ENCODE measurements at regions not wholly inside any gene's neighbourhood (a gene's known extent, or its start where the extent isn't known, plus 50 kb on each side); places are given as distances from the start of the nearest gene placed in this dataset.

DNA sequence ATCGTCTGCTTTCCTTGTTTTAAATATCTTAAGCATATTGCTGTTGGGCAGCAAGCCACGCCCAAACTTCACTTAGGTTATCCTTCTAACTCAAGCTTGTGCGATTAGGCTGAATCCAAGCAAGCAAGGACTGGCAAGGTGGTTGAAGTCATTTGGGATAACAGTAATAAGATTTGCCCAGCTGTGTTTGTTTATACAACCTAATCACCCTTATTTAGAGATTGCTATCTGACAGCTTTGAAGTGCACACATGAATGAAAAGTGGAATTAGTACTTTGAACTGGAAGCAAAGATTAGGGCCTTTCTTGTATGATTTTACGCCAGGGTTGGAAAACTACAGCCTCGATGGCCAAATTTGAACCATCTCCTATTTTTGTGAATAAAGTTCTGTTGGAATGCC is 182.1 kb downstream of the ASB9 start:
- TF ChIP-seq, protein P1, sequence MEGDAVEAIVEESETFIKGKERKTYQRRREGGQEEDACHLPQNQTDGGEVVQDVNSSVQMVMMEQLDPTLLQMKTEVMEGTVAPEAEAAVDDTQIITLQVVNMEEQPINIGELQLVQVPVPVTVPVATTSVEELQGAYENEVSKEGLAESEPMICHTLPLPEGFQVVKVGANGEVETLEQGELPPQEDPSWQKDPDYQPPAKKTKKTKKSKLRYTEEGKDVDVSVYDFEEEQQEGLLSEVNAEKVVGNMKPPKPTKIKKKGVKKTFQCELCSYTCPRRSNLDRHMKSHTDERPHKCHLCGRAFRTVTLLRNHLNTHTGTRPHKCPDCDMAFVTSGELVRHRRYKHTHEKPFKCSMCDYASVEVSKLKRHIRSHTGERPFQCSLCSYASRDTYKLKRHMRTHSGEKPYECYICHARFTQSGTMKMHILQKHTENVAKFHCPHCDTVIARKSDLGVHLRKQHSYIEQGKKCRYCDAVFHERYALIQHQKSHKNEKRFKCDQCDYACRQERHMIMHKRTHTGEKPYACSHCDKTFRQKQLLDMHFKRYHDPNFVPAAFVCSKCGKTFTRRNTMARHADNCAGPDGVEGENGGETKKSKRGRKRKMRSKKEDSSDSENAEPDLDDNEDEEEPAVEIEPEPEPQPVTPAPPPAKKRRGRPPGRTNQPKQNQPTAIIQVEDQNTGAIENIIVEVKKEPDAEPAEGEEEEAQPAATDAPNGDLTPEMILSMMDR (IDR thresholded peaks at IDR 0.05) = no peak
- Mint-ChIP-seq H3K27ac (no peak overlapping the region), H3K9me3 (no peaks in the 10 kb centered on the region), H3K27me3 (ENCODE audit: insufficient read depth) (peaks cover 1% of the 10 kb centered on the region), H3K4me3 (no peak overlapping the region), H3K4me1 (ENCODE audit: low read depth) (no peaks in the 10 kb centered on the region), H3K36me3 (ENCODE audit: low read depth) (no peaks in the 10 kb centered on the region)
- DNase-seq = no peak

DNA sequence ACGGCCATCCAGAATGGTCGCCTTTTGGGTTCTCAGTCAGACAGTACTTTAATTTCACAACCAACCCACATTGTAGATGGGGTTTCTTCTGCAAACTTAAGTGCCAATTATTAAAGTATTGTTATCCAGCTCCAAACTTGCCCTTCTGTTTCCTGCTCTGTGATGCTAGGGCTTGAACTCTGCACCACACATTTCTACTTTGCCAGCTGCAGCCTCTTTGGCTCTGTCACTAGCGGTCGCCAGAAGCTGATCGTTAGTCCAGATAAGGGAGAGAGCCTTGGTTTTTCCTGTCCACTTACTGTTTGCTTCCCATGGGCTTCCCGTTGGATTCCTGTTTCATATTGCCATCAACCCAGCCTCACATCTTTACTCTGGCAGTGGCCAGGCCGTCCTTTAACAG is 196.6 kb downstream of the ASB9 start:
- H3K27me3 Mint-ChIP-seq (ENCODE audit: insufficient read depth) = peaks cover 1% of the 10 kb centered on the region; the same call in 1 of the 2 replicates
- TF ChIP-seq, protein P1 (IDR thresholded peaks at IDR 0.05) = no peak
- no peak overlapping the region for H3K4me3 Mint-ChIP-seq

DNA sequence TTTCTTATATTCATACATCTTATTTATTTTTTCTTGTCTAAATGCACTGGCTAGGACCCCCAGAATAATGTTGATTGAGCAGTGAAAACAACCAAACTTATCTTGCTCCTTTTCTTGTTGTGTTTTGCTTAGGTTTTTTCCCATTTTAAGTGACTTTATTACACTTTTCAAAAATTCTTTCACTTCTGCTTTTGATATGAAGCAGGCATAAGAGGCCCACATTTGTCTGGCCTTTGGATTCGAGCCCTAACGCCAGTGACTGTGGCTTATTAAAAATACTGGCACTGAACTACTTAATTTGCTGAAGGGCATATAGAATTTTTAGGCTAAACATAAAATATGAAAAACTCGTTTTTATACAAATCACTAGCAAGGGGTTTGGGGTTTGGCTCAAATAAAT is 197.0 kb downstream of the ASB9 start:
- Mint-ChIP-seq H3K36me3 (ENCODE audit: low read depth) (no peaks in the 10 kb centered on the region), H3K4me3 (no peak overlapping the region), H3K9me3 (no peaks in the 10 kb centered on the region), H3K27ac (no peak overlapping the region), H3K27me3 (ENCODE audit: insufficient read depth) (peaks cover 1% of the 10 kb centered on the region; the same call in 1 of the 2 replicates), H3K4me1 (ENCODE audit: low read depth) (no peaks in the 10 kb centered on the region)
- TF ChIP-seq, protein P1 (IDR thresholded peaks at IDR 0.05) = no peak
- DNase-seq = no peak

More for the DNA sequence above, 196.6 kb downstream of the ASB9 start:
- DNase-seq = no peak
- no peak overlapping the region for H3K27ac Mint-ChIP-seq
- no peaks in the 10 kb centered on the region for H3K4me1 Mint-ChIP-seq (ENCODE audit: low read depth)
- no peaks in the 10 kb centered on the region for H3K9me3 Mint-ChIP-seq
- no peaks in the 10 kb centered on the region for H3K36me3 Mint-ChIP-seq (ENCODE audit: low read depth)

DNA sequence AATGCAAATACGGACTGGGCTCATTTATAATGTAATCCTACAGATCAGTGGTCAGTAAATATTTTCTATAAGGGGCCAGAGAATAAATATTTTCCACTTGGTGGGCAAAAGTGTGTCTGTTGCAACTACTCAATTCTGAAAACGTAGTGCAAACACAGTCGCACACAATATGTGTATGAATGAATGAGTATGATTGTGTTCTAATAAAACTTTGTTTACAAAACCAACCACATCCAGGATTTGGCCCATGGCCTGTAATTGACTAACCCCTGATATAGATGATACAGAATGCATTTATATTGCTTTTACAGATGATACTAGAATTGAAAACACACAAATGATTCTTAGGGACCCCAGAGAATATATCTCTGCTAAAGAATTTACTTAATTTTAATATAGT is 197.6 kb downstream of the ASB9 start:
- Mint-ChIP-seq H3K4me3 (no peak overlapping the region), H3K9me3 (no peaks in the 10 kb centered on the region), H3K27ac (no peak overlapping the region), H3K4me1 (ENCODE audit: low read depth) (no peaks in the 10 kb centered on the region), H3K36me3 (ENCODE audit: low read depth) (no peaks in the 10 kb centered on the region), H3K27me3 (ENCODE audit: insufficient read depth) (peaks cover 1% of the 10 kb centered on the region; the same call in 1 of the 2 replicates)
- TF ChIP-seq, protein P1 (IDR thresholded peaks at IDR 0.05) = no peak
- DNase-seq = no peak

DNA sequence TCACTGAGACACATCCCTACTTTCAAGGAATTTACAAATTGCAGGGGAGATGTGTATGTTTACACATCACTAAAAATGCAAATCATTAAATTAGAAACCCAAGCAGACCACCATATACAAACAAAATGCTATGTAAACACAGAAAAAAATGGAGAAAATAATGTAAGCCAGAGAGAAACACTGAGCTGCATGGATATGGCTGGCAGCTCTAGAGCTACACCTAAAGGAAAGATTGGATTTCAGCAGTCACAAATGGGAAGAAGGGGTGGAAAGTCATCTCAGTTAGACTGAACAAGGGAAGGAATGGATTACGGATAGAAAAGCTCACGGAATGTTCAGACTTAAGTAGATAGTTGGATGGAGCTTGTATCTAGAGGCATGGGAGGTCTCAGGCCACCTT is 186.3 kb downstream of the MOSPD2 start:
- Mint-ChIP-seq H3K4me3 (no peak overlapping the region), H3K4me1 (ENCODE audit: low read depth) (peaks cover 30% of the 10 kb centered on the region), H3K27ac (no peak overlapping the region), H3K9me3 (peaks cover 4% of the 10 kb centered on the region; the same call in 1 of the 2 replicates), H3K27me3 (ENCODE audit: insufficient read depth) (peaks cover 1% of the 10 kb centered on the region), H3K36me3 (ENCODE audit: low read depth) (no peaks in the 10 kb centered on the region)
- DNase-seq = no peak
- TF ChIP-seq, protein P1 (IDR thresholded peaks at IDR 0.05) = peak; percentile 30; the same call in 1 of the 2 replicates

DNA sequence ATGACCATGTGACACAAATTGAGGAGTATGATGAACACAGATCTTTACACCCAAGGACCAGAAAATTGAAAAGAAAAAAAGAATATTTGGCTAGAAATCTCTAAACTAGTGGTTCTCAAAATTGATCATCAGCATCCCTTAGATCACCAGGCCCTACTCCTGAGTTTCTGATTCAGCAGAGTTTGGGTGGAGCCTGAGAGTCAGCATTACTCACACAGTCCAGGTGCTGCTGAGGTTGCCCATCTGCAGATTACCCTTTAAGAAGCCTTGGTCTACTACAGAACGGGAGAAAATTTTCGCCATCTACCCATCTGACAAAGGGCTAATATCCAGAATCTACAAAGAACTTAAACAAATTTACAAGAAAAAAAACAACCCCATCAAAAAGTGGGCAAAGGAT is 182.8 kb downstream of the MOSPD2 start:
- H3K36me3 Mint-ChIP-seq (ENCODE audit: low read depth) = no peaks in the 10 kb centered on the region
- TF ChIP-seq, protein P1 (IDR thresholded peaks at IDR 0.05) = no peak
- peak overlapping the region; percentile 87; the same call in 1 of the 2 replicates for H3K27ac Mint-ChIP-seq
- H3K4me3 Mint-ChIP-seq = no peak overlapping the region
- peaks cover 30% of the 10 kb centered on the region for H3K4me1 Mint-ChIP-seq (ENCODE audit: low read depth)
- H3K9me3 Mint-ChIP-seq = peaks cover 4% of the 10 kb centered on the region; the same call in 1 of the 2 replicates
- DNase-seq = no peak
- H3K27me3 Mint-ChIP-seq (ENCODE audit: insufficient read depth) = peaks cover 1% of the 10 kb centered on the region

All from HFFc6 (cell line).